Gastrocnemius medialis (tissue), 4 donors: ENCODE measurements at regions not wholly inside any gene's neighbourhood (a gene's known extent, or its start where the extent isn't known, plus 50 kb on each side); places are given as distances from the start of the nearest gene placed in this dataset.

ENCODE experiments used
- CTCF ChIP-seq, 5 experiments: fragments of 450-650 bp in 3 of 5; fragments of 200-600 bp in 2 of 5; sonication (generic) in 2 of 5; IDR thresholded peaks in 4 of 5; conservative IDR thresholded peaks in 1 of 5; 1 replicate in 4 of 5; 2 replicates in 1 of 5; pipeline ENCODE4 v1.5.1; 2016 to 2019; ENCODE audit warnings: antibody characterized with exemption in 5 of 5, mild to moderate bottlenecking in 3 of 5, moderate library complexity in 3 of 5
- POLR2A ChIP-seq, 2 donors: fragments of 450-650 bp; IDR thresholded peaks; one replicate each; pipeline ENCODE4 v1.6.1; 2017; ENCODE audit warnings: antibody characterized with exemption in 2 of 2, mild to moderate bottlenecking in 2 of 2, moderate library complexity in 2 of 2

- TF ChIP-seq CTCF (IDR thresholded peaks at IDR 0.05 in 4 of 5, conservative IDR thresholded peaks at IDR 0.05 in 1 of 5) (no peak), POLR2A (IDR thresholded peaks at IDR 0.05) (no peak)
These were observed 128.4 kb upstream of the PLPP4 start for GRCh38 chr10:120328647-120329046.
